Loucy (cell line): ENCODE measurements at regions not wholly inside any gene's neighbourhood (a gene's known extent, or its start where the extent isn't known, plus 50 kb on each side); places are given as distances from the start of the nearest gene placed in this dataset.
"Not testable (repeated sequence)": the region's sequence is repeated elsewhere in the genome, so short reads cannot be mapped to it uniquely, and the experiment has no call there.

Experiments
- H2AFZ ChIP-seq: fragments of 200-600 bp; sonication (generic); 2 replicates; pipeline ENCODE4 v1.6.0; 2016; ENCODE audit warnings: antibody characterized with exemption, mild to moderate bottlenecking, low read length, moderate library complexity
- H3F3A ChIP-seq: fragments of 200-600 bp; 2 replicates; pipeline ENCODE4 v1.6.0; 2016; ENCODE audit warnings: antibody characterized with exemption, low read depth, mild to moderate bottlenecking
- H3K27me3 ChIP-seq: fragments of 200-600 bp; sonication (generic); 2 replicates; pipeline ENCODE4 v1.6.1; 2014; ENCODE audit warnings: low read length, mild to moderate bottlenecking; ENCODE audit not compliant: insufficient read depth, poor library complexity, severe bottlenecking
- H3K36me3 ChIP-seq: fragments of 200-600 bp; sonication (generic); 2 replicates; pipeline ENCODE4 v1.6.1; 2016; ENCODE audit warnings: low read length; ENCODE audit not compliant: insufficient read depth
- H3K4me1 ChIP-seq: fragments of 200-600 bp; sonication (generic); 2 replicates; pipeline ENCODE4 v1.5.1; 2014; ENCODE audit warnings: low read length, mild to moderate bottlenecking; ENCODE audit not compliant: insufficient read depth, poor library complexity, severe bottlenecking
- H3K4me2 ChIP-seq: fragments of 200-600 bp; sonication (generic); 2 replicates; pipeline ENCODE4 v1.6.0; 2014; ENCODE audit warnings: antibody characterized with exemption, low read length, low read depth, mild to moderate bottlenecking; ENCODE audit not compliant: poor library complexity, severe bottlenecking
- H3K4me3 ChIP-seq: fragments of 200-600 bp; sonication (generic); 2 replicates; pipeline ENCODE4 v1.5.1; 2014; ENCODE audit warnings: low read length, mild to moderate bottlenecking, mixed read lengths; ENCODE audit not compliant: poor library complexity, severe bottlenecking
- H3K79me2 ChIP-seq: fragments of 200-600 bp; sonication (generic); 2 replicates; pipeline ENCODE4 v1.6.1; 2014; ENCODE audit warnings: low read length; ENCODE audit not compliant: insufficient read depth
- H3K9ac ChIP-seq: fragments of 200-600 bp; sonication (generic); 2 replicates; pipeline ENCODE4 v1.6.0; 2014; ENCODE audit warnings: mild to moderate bottlenecking, low read depth, low read length, moderate library complexity; ENCODE audit not compliant: poor library complexity, severe bottlenecking
- H3K9me2 ChIP-seq: fragments of 200-600 bp; sonication (generic); replicated peaks from 2 replicates; pipeline ENCODE4 v1.6.1; 2016; ENCODE audit warnings: low read depth, low read length, mixed read lengths
- H3K9me3 ChIP-seq: fragments of 200-600 bp; sonication (generic); 2 replicates; pipeline ENCODE4 v1.6.1; 2014; ENCODE audit warnings: mild to moderate bottlenecking, antibody characterized with exemption, low read length, low read depth; ENCODE audit not compliant: insufficient read depth
- H4K20me1 ChIP-seq: fragments of 200-600 bp; sonication (generic); 2 replicates; pipeline ENCODE4 v1.6.0; 2014; ENCODE audit warnings: antibody characterized with exemption, low read length, mild to moderate bottlenecking; ENCODE audit not compliant: insufficient read depth, poor library complexity, severe bottlenecking
- CTCF ChIP-seq: fragments of 200-600 bp; sonication (generic); conservative IDR thresholded peaks from 2 replicates; pipeline ENCODE4 v1.5.1; 2014; ENCODE audit warnings: mild to moderate bottlenecking, antibody characterized with exemption, low read length
- EZH2phosphoT487 ChIP-seq: fragments of 200-600 bp; IDR thresholded peaks from 2 replicates; pipeline ENCODE4 v1.6.1; 2018; ENCODE audit warnings: antibody characterized with exemption, mild to moderate bottlenecking, moderate library complexity, borderline replicate concordance

DNA sequence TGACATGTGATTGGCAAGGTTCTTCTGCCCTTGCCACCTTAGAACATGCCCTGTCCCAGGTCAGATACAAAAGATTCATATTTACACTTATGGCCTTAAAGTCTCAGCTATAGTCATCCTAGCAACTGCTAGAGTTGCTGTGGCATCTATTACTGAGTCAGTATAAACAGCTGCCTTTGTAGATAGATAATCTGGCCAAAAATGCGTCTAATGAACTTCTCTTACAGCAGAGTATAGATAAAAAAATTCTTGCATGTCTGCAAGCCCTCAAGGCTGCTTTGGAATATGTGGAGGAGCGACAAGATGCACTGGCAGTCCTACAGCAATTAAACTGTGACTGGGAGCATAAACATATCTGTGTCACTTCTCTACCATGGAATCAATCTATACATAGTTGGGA lies 1209.7 kb upstream of the PABPC4L start:
- TF ChIP-seq CTCF (no peak), EZH2phosphoT487 (no peak)
- H3K79me2 ChIP-seq = no peaks in the 10 kb centered on the region
- no peak overlapping the region for H3K4me2 ChIP-seq

GRCh38 chr4:135409261-135409660 lies 1207.7 kb upstream of the PABPC4L start:
- H3K4me2 ChIP-seq, H3K9me2 ChIP-seq, H3K36me3 ChIP-seq, H3K9me3 ChIP-seq, H3K4me3 ChIP-seq, H3K27me3 ChIP-seq, H3K9ac ChIP-seq, H3K79me2 ChIP-seq, H3K4me1 ChIP-seq, H4K20me1 ChIP-seq, H3F3A ChIP-seq, H2AFZ ChIP-seq: not testable (repeated sequence)

More for the DNA sequence above, 1209.7 kb upstream of the PABPC4L start:
- no peaks in the 10 kb centered on the region for H3K9me2 ChIP-seq
- H3K27me3 ChIP-seq = no peaks in the 10 kb centered on the region
- no peaks in the 10 kb centered on the region for H3F3A ChIP-seq
- no peak overlapping the region for H2AFZ ChIP-seq
- no peaks in the 10 kb centered on the region for H3K36me3 ChIP-seq
- H3K4me1 ChIP-seq = no peaks in the 10 kb centered on the region
- H3K9me3 ChIP-seq = no peaks in the 10 kb centered on the region
- H3K9ac ChIP-seq = no peak overlapping the region
- no peaks in the 10 kb centered on the region for H4K20me1 ChIP-seq
- no peak overlapping the region for H3K4me3 ChIP-seq

- no peaks in the 10 kb centered on the region for H3K4me1 ChIP-seq
- H3K9ac ChIP-seq = no peak overlapping the region
- no peak overlapping the region for H3K4me2 ChIP-seq
- no peaks in the 10 kb centered on the region for H3K79me2 ChIP-seq
- H4K20me1 ChIP-seq = no peaks in the 10 kb centered on the region
- no peak overlapping the region for H3K4me3 ChIP-seq
- no peaks in the 10 kb centered on the region for H3K9me3 ChIP-seq
- no peaks in the 10 kb centered on the region for H3K36me3 ChIP-seq
- no peak overlapping the region for H2AFZ ChIP-seq
- H3K27me3 ChIP-seq = no peaks in the 10 kb centered on the region
- no peaks in the 10 kb centered on the region for H3F3A ChIP-seq
- no peaks in the 10 kb centered on the region for H3K9me2 ChIP-seq
- TF ChIP-seq CTCF (no peak), EZH2phosphoT487 (no peak)
These were observed 1206.5 kb upstream of the PABPC4L start for GRCh38 chr4:135408109-135408508.

GRCh38 chr4:135406597-135406996 lies 1205.0 kb upstream of the PABPC4L start:
- not testable (repeated sequence) for H3F3A ChIP-seq, H3K4me1 ChIP-seq, H3K4me3 ChIP-seq, H3K79me2 ChIP-seq, H2AFZ ChIP-seq, H3K36me3 ChIP-seq, H3K9ac ChIP-seq, H3K9me3 ChIP-seq, H3K9me2 ChIP-seq, H4K20me1 ChIP-seq, H3K27me3 ChIP-seq, H3K4me2 ChIP-seq
